GM18511 (cell line): ENCODE measurements at regions not wholly inside any gene's neighbourhood (a gene's known extent, or its start where the extent isn't known, plus 50 kb on each side); places are given as distances from the start of the nearest gene placed in this dataset.

Experiments used
- ATAC-seq: cut with Tn5 transposase; IDR thresholded peaks from one replicate; pipeline ENCODE4 v1.9.1; 2021; ENCODE audit warnings: mild to moderate bottlenecking, moderate library complexity; ENCODE audit not compliant: unreplicated experiment

DNA sequence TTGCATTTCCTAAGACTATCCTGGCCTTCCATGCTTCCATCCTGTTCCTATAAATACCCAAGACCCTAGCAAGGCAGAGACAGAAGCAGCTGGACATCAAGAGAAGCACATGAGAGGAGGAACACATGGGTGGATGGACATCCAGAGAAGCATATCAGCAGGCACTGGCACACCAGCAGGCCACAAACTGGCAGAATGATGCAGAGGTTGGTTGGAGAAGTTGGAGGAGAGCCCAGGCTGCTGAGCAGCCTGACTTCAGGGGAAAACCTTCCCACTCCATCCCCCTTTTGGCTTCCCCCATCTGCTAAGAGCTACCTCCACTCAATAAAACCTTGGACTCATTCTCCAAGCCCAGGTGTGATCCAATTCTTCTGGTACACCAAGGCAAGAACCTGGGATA, 332.5 kb downstream of the FRK start:
- ATAC-seq: no peak

DNA sequence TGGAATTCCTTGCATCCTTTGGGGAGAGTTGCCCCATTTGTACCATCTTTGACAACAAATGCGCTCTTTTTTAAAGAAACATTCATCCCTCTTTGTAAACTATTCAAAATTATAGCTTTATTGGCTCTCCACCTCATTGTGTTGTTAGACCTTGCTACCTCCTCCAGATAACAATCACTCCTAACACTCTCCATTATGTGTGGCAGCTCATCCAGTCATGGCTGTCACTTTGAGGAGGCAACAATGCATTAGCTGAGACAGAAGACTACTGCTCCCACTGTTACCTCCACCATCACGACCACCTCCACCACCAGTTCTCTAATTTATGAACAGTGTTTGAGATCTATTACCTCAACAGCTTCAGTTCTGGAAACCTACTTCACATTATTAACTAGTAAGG, 339.1 kb downstream of the FRK start:
- ATAC-seq: no peak

DNA sequence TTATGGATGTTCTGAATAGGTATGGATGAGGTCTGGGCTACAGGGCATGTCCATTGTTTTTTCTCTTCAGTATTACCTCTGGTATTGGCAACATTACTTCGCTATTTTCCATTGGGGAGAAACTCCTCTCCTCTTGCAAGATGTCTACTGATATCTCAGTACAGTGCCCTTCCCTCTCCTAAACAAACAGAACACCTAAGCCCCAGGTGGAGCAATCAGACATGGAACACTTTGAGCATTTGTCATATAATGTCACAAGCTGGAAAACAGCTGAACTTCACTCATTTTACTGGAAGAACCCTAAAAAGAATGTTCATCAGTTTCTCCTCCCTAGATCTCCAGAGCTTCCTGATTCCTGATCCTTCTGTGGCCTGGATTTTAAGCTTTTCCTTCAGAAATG, 339.8 kb downstream of the FRK start:
- ATAC-seq: no peak

DNA sequence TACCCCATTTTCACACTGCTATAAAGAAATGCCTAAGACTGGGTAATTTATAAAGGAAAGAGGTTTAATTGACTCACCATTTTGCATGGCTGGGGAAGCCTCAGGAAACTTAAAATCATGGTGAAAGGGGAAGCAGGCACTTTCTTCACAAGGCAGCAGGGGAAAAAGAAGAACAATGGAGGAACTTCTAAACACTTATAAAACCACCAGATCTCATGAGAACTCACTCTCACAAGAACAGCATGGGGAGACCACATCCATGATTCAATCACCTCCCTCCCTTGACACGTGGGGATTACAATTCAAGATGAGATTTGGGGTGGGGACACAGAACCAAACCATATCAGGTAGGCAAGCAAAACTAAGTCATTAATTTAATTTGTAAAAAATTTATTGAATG, 343.2 kb downstream of the FRK start:
- ATAC-seq: peak; percentile 61

DNA sequence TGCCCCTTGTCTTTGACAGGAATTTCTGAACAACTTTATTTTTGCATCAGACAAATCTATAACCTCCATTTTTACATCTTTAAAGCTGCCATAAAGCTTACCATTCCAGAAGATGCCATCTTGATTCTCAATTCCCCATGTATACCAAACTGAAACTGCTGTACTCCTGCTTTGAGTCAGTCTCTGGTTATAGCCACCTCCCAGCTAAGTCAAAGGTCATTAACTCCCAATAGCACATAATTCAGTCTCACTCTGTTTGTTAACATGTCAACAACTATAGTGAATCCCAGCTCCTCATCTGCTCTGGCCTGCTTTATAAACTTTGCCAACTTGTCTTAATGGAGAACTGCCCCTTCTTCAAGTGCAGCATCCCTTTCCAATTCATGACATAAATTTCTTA, 343.6 kb downstream of the FRK start:
- ATAC-seq: peak; percentile 99

DNA sequence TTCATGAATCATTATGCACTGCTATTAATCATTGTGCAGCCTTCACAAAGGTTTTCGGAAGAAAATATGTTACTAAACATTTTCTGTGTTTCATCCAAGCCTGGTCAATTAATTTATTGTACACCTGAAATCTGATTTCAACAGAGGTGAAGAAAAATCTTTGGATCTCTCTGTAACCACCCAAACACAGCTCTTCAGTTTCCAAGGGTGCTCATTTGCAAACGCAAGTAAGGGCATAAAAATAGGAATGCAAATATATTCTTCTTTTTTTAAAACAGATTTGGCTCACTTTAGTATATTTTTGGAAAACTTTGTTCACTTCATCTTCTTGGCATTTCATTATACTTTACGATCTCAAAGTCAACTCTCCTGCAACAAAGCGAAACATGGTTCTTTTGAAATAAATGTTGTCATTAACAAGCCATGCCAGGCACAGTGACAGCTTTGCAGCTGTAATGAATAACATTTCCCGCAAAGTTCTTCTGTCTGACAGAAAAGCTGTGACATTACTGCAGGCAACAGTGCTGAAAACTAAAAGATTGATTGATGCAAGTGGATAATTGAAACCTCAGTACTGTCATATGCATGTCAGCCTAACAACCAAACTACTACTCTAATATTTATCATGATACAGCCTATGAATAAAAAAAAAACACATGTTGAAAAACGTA, 348.3 kb downstream of the FRK start:
- no peak for ATAC-seq

DNA sequence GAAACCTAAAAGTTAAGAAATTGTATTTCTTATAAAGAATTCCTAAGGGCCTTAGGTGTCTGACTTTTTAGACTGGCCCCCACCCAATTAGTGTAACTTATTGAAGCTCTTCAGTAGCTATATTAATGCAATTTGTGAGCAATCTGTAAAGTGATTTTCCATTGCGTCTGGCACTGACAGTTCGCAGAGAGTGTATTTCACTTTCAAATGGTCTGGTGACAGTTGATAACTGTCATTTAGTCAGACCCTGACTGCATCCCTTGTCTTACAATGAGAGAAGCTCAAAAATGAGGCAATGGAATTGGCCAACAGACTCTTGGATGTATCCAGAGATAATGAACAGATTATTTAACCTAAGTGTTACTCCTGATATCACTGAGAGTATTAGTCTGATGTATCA, 351.8 kb downstream of the FRK start:
- ATAC-seq: no peak

DNA sequence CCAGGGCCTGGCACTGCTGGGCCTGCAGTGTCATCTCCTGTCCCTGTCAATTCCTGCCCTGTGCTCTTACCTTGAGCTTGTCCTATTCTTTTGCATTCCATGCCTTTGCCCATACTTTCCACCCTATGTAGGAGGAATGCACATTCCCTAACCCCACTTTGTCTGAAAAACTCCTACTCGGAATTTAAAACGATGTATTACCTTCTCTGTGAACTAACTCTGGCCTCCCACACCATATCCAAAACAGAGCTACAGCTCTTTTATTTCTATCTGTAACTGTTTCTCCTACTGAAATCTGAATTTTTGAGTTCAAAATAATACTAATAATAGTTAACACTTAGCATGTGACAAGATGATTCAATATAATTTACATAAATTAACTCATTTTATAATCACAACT, 353.7 kb downstream of the FRK start:
- ATAC-seq: no peak

DNA sequence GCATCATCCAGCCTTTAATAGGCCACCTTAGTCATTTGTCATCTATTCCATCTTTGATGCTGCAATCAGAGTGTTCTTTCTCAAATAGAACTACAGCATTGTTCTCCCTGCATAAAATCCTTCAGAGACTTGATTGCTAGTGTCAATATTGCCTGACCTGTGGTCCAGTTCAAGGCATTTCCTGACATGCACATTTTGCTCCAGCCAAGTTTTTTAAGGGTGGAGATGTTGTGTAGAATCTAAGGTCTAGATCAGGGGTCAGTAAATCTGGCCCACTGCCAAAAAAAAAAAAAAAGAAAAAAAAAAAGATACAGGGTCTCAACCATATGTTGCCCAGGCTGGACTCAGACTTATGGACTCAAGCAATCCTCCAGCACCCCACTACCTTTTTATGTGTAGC, 354.4 kb downstream of the FRK start:
- no peak for ATAC-seq

DNA sequence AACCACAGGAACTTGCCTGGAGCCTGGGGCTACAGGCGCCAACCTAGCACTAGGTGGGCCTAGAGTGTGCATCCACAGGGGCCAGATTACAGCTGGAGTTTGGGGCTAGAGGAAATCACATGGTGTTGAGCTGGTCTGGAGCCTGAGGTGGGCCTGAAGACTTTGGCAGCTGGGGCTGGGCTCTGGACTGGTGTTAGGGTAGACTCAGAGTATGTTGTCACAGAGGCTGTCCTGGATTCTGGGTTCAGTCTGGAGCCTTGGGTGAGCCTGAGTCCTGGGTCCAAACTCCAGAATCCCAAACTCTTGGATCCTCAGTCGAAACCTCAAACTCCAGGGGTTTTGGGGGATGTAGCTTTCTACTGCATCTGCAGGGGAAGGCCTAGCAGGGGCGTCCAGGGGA, 356.7 kb downstream of the FRK start:
- ATAC-seq: no peak

DNA sequence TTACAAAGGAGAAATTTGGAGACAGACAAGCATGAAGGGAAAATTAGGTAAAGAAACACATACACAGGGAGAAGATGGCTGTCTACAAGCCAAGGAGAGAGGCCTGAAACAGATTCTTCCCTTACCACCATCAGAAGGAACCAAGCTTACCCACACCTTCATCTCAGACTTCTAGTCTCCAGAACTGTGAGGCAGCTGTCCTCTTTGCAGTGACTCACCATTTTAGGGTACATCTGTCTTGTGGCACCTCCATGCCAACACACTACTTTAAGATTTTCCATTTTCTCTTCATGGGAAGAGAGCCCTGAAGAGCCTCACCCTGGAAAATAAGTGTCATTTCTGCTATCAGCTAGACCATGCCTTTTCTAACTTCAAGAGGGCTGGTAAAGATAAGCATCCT, 369.3 kb downstream of the FRK start:
- no peak for ATAC-seq

DNA sequence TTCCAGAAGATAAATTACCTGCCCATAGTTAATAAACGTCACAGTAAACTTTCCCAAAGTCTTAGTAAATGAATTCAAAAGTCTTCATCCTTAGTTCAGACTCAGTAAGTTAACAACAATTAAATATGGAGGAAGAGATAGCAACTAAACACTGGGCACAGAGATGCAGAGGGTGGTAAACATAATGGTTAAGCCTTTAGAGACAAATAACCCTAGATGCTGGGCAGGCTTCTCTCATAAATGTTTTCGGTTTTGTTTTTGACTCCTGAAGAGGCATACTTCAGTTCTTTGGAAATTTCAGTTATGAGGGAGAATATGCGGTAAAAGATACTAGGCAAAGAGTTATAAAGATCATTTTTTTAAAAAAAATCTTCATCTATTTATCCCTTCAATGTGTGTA, 369.8 kb downstream of the FRK start:
- ATAC-seq: no peak

DNA sequence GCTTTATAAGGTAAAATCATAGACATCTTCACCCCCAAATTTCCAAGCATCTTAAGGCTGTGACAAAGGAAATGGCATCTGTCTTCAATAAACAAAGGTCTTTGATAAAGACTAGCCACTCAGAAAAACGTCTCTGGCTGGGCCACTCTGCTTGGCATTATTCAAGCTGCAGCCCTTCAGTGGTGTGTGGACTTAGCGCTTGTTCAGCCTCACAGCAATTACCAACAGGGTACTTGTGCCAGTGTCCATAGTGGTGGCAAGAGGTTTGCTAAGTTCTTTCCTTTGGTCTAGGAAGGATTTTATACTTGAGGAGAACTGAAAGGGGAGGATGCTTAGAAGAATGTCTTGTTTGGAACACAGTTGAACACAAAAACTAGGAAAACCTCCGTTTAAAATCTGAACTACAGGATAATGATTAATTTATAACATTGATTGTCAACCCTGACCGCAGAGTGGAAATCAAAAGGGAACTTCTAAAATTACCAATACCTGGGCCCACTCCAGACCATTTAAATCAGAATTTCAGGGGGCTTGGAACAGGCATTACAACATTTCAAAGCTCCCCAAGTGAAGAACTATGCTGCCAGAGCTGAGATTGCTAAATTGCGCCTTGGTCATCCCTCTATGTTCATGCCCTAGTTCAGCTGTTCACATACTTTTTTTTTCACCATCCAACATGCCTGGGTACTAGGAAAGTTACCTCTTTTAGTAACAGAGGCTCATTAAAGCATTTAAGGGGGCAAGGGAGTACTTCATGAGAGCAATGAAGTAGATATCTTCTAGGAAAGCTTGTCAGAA, 378.5 kb downstream of the FRK start:
- no peak for ATAC-seq

DNA sequence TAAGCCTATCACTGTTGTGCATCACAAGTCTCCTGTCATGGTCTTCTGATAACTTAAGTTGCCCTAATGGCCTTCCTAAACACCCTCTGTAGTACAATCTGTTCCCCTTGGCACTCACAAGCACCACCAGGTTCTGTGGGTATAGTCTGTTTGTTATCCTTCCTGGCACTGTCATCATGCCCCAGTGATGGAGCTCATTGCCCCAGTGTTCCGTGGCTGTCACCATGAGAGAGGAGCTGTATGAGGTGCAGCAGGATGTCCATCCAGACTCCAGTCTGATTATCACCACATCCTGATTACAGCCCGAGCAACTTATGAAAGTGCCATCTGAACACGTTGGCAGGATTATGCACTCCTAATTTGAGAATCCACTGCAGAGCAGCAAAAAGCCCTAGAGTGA, 380.1 kb downstream of the FRK start:
- no peak for ATAC-seq

DNA sequence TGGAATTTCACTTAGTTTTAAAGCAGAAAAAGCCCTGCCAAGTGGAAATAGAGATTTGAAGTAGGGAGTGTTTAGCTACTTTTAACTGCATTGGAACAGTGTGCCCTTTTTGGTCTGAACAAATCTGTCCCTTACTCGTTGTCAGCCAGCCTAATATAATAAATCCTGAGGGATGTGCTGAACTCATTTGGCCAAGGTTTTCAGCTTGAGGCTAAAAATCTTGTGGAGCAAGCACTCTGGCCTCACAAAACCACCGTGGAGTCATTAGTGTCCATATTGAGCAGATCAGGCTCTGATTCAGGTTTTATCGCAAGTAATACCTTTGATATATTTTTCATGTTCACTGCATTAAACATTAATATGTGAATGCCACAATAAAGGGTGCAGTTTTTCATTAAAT, 383.5 kb downstream of the FRK start:
- no peak for ATAC-seq

DNA sequence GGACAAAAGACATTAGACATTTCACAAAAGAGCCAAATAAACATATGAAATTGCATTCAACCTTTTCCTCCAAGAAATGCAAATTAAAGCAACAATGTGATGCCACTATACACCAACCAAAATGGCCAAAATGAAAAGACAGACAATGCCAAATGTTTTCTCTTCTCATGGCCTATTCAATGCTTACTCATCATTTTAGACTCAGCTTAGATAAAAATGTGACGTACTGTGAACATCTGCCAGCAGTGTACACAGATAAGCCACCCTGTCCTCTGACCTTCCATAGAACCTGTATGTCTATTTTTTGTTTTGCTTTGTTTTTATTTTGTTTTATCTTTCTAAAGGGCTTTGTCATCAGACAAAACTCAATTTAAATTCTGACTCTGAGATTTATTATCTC, 385.2 kb downstream of the FRK start:
- no peak for ATAC-seq

DNA sequence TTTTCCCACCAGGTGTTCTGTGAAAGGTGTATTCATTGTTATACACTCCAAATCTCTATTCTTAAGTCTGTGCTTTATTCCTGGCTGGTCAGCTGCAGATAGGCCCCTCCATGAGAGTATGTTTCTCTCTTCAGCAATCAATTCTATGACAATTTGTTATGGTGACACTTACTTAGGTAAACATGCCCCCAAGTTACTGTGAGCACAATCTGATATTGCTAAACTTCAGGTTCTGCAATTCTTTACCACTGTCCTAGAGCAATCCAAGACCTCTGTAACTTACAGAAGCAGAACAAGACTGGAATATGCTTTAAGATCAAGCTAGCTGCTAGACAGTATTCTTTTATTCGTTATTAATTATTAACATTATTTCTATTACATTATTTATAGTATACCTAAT, 391.9 kb downstream of the FRK start:
- no peak for ATAC-seq

DNA sequence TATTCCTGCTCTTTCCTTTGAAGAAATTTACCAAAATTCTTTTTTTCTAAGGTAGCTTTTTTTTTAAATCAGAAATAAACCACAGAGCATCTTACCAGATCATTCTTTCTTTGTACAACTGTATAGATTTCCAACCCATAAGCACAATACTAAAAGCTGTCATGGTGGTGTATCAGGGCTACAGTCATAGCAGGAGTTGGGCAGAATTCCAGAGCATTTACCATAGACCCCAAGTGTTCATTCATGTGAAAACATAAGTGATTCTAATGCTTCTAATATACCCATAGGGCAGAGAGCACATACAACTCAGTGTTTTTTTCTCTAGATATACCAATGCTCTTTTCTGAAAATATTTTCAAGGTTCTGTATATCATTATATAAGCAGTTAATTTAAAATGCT, 392.5 kb downstream of the FRK start:
- ATAC-seq: no peak

DNA sequence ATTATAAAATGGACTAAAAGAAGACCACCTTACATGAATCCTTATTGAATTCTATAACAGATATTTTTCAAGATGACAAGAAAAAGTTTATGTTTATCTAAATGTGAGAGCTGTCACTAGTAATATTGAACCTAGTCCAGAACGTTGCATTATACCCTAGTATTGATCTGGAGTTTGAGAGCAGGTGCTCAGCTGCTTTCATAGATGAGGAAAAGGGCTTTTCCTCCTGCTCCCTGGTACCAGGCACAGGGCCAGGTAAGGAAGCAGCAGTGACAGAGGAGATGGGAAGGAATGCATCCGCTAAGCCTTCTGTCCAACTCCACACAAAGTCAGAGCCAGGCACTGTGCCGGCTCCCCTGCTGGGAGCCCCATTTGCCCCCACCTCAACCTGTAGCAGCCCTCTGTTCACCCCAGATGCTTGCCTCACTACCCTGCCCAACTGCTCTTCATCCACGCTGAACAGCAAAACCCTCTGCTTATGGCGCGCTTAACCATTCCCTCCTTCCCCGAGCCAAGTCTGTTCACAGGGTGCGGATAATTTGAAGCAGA, 393.1 kb downstream of the FRK start:
- no peak for ATAC-seq

DNA sequence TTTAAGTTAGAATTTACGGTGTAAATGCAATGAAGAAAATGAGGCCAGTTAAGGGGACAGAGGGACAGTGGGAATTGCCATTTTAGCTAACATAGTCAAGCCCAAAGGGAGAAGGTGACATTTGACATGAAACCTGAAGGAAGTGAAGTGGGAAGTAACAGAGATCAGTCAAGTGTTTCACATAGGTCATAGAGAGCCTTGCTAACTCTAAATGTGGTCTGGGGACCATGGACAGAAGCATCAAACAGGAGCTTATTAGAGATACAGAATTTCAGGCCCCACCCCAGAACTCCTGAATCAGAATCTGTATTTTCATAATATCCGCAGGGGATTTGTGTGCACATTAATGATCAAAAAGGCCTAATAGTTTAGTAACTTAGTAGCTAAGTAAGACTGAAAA, 393.7 kb downstream of the FRK start:
- no peak for ATAC-seq

DNA sequence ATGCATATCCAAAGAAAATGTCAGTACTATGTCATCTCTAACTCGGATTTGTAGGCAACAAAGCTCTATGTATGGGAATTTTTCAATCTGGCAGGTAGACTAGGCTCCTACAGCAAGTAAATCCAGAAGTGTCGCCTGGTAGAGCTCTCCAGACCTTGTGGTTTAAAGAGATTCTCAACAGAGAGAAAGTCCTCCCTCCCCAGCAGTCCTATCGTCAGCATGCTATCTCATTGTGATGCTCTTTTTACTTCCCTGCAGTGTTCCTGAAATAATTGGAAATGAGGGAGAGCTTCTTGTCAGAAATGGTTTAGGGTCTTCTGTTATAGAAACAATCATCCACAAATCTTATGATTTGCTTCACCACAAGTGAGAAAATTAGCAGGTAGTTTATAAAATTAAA, 395.4 kb downstream of the FRK start:
- no peak for ATAC-seq

DNA sequence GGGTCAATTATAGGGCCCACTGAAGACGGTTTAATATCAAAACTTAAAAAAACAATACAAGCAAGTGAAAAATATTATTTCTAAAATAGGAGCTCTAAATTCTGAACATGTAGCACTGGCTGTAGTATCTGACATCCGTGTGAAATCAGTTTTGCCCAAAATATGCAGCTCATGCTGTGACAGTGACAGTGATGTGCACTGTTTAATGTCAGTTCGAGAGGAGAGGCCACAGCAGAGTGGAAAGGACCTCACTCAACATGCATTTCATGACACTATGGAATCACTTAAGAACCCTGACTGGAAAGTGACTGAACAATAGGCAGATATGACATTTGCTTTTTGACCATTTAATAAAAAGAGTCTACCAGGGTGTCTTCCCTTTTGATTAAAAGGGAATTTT, 397.0 kb downstream of the FRK start:
- ATAC-seq: no peak

DNA sequence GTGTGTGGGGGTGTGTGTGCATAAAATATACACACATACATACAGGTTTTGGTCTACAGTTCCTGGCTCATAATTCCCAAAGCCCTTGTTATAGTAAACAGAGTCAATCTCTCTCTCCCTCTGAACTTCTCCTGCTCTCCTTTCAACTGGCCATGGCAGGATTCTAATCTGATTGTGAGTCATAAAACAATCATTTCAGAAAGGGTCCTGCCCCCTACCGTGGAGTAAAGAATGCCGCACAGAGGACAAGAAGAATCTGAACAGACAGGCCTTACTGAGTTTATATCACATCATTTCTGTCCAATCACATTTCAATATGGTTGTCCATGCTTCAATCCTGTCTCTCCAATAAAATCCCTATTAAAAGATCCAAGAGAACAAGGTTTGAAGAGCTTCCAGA, 416.9 kb downstream of the FRK start:
- no peak for ATAC-seq
